Lower lobe of right lung (tissue), 2 donors: ENCODE measurements at regions not wholly inside any gene's neighbourhood (a gene's known extent, or its start where the extent isn't known, plus 50 kb on each side); places are given as distances from the start of the nearest gene placed in this dataset.

Source experiments
- ATAC-seq, 2 donors: fragments of 200-7000 bp; cut with Tn5 transposase; one replicate each; pipeline ENCODE4 v1.9.1; 2020 to 2022; ENCODE audit warnings: mild to moderate bottlenecking in 2 of 2, moderate library complexity in 2 of 2
- DNase-seq: peaks from one replicate; pipeline ENCODE4 v3.0.0-alpha.2; 2020
- H3K27ac ChIP-seq: fragments of 200-600 bp; one replicate; pipeline ENCODE4 v1.8.0; 2022
- H3K27me3 ChIP-seq: fragments of 200-600 bp; one replicate; pipeline ENCODE4 v1.8.0; 2022; ENCODE audit warnings: low read depth
- H3K36me3 ChIP-seq: fragments of 200-600 bp; one replicate; pipeline ENCODE4 v1.8.0; 2022; ENCODE audit warnings: mild to moderate bottlenecking
- H3K4me1 ChIP-seq: fragments of 200-600 bp; one replicate; pipeline ENCODE4 v1.8.0; 2022
- H3K4me3 ChIP-seq: fragments of 200-600 bp; one replicate; pipeline ENCODE4 v1.8.0; 2022; ENCODE audit warnings: mild to moderate bottlenecking
- H3K9me3 ChIP-seq: fragments of 200-600 bp; one replicate; pipeline ENCODE4 v1.8.0; 2022
- intact Hi-C: fragments of 100-400 bp; cut with DNase I; formaldehyde crosslinking; loops from one replicate; pipeline ENCODE4 v1.11.0; 2022
- TF ChIP-seq, protein P1 (sequence below): fragments of 200-600 bp; IDR thresholded peaks from one replicate; pipeline ENCODE4 v1.8.0; 2022; ENCODE audit warnings: antibody characterized with exemption, mild to moderate bottlenecking
- donor health status: DM: no; HTN: yes; CAD: no; lungs with severe emphysema.

GRCh38 chr12:68530965-68531364, 79.7 kb upstream of the RAP1B start:
- Histone ChIP-seq H3K4me3 (no peak overlapping the region), H3K36me3 (no peaks in the 10 kb centered on the region), H3K4me1 (no peaks in the 10 kb centered on the region), H3K9me3 (no peaks in the 10 kb centered on the region), H3K27ac (no peak overlapping the region), H3K27me3 (no peaks in the 10 kb centered on the region)
- TF ChIP-seq, protein P1, sequence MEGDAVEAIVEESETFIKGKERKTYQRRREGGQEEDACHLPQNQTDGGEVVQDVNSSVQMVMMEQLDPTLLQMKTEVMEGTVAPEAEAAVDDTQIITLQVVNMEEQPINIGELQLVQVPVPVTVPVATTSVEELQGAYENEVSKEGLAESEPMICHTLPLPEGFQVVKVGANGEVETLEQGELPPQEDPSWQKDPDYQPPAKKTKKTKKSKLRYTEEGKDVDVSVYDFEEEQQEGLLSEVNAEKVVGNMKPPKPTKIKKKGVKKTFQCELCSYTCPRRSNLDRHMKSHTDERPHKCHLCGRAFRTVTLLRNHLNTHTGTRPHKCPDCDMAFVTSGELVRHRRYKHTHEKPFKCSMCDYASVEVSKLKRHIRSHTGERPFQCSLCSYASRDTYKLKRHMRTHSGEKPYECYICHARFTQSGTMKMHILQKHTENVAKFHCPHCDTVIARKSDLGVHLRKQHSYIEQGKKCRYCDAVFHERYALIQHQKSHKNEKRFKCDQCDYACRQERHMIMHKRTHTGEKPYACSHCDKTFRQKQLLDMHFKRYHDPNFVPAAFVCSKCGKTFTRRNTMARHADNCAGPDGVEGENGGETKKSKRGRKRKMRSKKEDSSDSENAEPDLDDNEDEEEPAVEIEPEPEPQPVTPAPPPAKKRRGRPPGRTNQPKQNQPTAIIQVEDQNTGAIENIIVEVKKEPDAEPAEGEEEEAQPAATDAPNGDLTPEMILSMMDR, result no peak
- ATAC-seq (no peak), DNase-seq (no peak)
- intact Hi-C loops, result no loop called here

DNA sequence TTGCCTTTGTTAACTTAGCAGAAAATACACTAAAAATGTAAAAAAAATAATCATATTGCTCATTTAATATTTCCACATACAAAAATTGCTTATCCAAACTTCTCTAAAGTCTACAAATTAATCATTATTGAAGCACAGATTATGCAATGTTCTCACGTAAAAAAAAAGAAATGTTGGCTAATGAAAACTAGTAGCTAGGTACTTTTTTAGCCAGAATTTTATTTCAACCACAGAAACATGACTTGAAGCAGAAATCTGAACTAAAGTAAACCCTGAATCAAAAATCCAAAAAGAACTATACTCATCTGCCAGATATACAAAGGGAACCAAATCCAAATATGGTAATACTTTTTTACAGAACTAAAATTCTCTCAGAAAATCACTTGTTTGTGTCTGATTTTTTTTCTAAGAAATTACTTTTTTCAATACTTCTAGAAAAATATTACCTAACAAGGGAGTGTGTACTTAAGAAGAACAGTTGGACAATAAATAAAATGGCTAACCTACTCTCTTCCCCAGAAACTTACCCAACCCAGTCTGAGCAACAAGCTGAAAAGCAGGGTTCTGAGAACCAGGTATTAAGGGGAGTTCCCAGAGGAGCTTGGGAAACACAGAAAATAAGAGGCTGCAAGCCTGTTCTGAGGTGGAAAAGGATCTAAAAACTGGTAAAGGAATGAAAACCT, 78.4 kb upstream of the RAP1B start:
- H3K4me3 ChIP-seq, result no peak overlapping the region
- intact Hi-C loops, result no loop called here
- TF ChIP-seq, protein P1, result no peak
- H3K27me3 ChIP-seq, result no peaks in the 10 kb centered on the region
- no peaks in the 10 kb centered on the region for H3K4me1 ChIP-seq
- ATAC-seq (peak in 1 of 2 donors; percentile 55), DNase-seq (no peak)
- no peaks in the 10 kb centered on the region for H3K9me3 ChIP-seq
- no peak overlapping the region for H3K27ac ChIP-seq
- H3K36me3 ChIP-seq, result no peaks in the 10 kb centered on the region

GRCh38 chr12:68532887-68533248, 77.8 kb upstream of the RAP1B start:
- H3K27me3 ChIP-seq, result no peaks in the 10 kb centered on the region
- intact Hi-C loops, result no loop called here
- no peak for ATAC-seq
- H3K4me1 ChIP-seq, result no peaks in the 10 kb centered on the region
- no peak overlapping the region for H3K27ac ChIP-seq
- TF ChIP-seq, protein P1, result no peak
- H3K4me3 ChIP-seq, result no peak overlapping the region
- no peaks in the 10 kb centered on the region for H3K36me3 ChIP-seq
- DNase-seq, result no peak
- H3K9me3 ChIP-seq, result no peaks in the 10 kb centered on the region

- DNase-seq, result no peak
- Histone ChIP-seq H3K4me3 (no peak overlapping the region), H3K4me1 (peaks cover 8% of the 10 kb centered on the region), H3K27me3 (no peaks in the 10 kb centered on the region), H3K27ac (no peak overlapping the region), H3K9me3 (no peaks in the 10 kb centered on the region), H3K36me3 (no peaks in the 10 kb centered on the region)
- TF ChIP-seq, protein P1, result no peak
- intact Hi-C loops, result no loop called here
- ATAC-seq, result no peak
These were observed 76.6 kb upstream of the RAP1B start for GRCh38 chr12:68534108-68534507.

GRCh38 chr12:68536885-68537485, 73.7 kb upstream of the RAP1B start:
- Histone ChIP-seq H3K9me3 (no peaks in the 10 kb centered on the region), H3K4me1 (peaks cover 16% of the 10 kb centered on the region), H3K27me3 (no peaks in the 10 kb centered on the region), H3K27ac (no peak overlapping the region), H3K36me3 (no peaks in the 10 kb centered on the region), H3K4me3 (no peak overlapping the region)
- intact Hi-C loops, result no loop called here
- ATAC-seq, result no peak
- TF ChIP-seq, protein P1, result no peak
- no peak for DNase-seq
